IMR-90 (cell line): ENCODE measurements at regions not wholly inside any gene's neighbourhood (a gene's known extent, or its start where the extent isn't known, plus 50 kb on each side); places are given as distances from the start of the nearest gene placed in this dataset.

Source experiments
- BHLHE40 ChIP-seq: fragments of 150-350 bp; IDR thresholded peaks from 2 replicates; pipeline ENCODE4 v1.6.1; 2016; ENCODE audit warnings: mild to moderate bottlenecking, low read depth, low read length
- CEBPB ChIP-seq: IDR thresholded peaks from 2 replicates; pipeline ENCODE4 v1.6.1; 2012; ENCODE audit warnings: low read depth, low read length, improper control_type of control experiment
- CHD1 ChIP-seq: IDR thresholded peaks from 2 replicates; pipeline ENCODE4 v1.6.1; 2012; ENCODE audit warnings: low read depth, low read length, improper control_type of control experiment
- MAFK ChIP-seq: IDR thresholded peaks from 2 replicates; pipeline ENCODE4 v1.6.1; 2012; ENCODE audit warnings: low read depth, low read length, improper control_type of control experiment
- MXI1 ChIP-seq: IDR thresholded peaks from 2 replicates; pipeline ENCODE4 v1.6.1; 2012; ENCODE audit warnings: low read depth, mild to moderate bottlenecking, low read length, moderate library complexity, borderline replicate concordance
- POLR2A ChIP-seq: IDR thresholded peaks from 2 replicates; pipeline ENCODE4 v1.6.1; 2012; ENCODE audit warnings: mild to moderate bottlenecking, low read depth, low read length
- RAD21 ChIP-seq: IDR thresholded peaks from 2 replicates; pipeline ENCODE4 v1.6.1; 2012; ENCODE audit warnings: low read length, improper control_type of control experiment
- RCOR1 ChIP-seq: IDR thresholded peaks from 2 replicates; pipeline ENCODE4 v1.6.1; 2012; ENCODE audit warnings: mild to moderate bottlenecking, low read length, improper control_type of control experiment; ENCODE audit not compliant: insufficient replicate concordance
- TF ChIP-seq, protein P1 (sequence below): conservative IDR thresholded peaks from 2 replicates; pipeline ENCODE4 v1.5.1; 2012; ENCODE audit warnings: mild to moderate bottlenecking, low read depth, low read length, improper control_type of control experiment
- TF ChIP-seq, protein P2 (sequence below): fragments of 150-350 bp; IDR thresholded peaks from 2 replicates; pipeline ENCODE4 v1.6.1; 2017; ENCODE audit warnings: mild to moderate bottlenecking, antibody characterized with exemption, low read length, low read depth
- TF ChIP-seq, protein P3 (sequence below): fragments of 150-350 bp; IDR thresholded peaks from 2 replicates; pipeline ENCODE4 v1.6.1; 2016; ENCODE audit warnings: low read depth, mild to moderate bottlenecking, low read length, moderate library complexity, borderline replicate concordance

DNA sequence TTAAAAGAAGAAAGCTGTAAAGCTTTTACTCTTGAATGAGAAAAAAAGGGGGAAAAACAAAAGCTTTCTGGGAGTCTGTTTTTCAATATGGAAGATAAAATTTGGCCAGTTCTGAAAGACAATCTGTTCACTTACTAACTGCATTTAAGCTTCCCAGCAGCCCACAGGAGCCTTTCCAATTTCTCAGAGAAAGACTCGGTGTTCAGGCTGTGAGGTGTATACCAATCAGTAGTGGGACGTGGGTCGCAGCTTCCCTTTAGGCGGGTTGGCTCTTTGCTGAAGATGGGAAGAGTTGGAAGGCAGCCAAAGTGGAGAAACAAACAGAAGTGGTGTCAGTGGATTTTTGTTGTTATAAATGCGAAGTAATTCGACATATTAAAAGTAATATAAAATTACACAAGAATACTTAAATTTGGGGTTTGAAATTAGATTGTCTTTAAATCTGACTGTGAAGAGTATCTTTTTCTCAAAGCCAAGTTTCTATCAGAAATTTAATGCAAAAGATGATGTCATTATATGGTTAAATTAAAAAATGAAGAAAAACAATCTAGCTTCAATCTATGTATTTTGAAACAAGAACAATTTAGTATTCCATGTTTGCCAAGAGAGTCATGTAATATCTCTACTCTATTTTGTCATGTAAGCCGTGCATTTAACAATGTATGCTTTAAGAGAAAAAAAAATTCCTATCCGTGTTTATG lies 590.2 kb upstream of the ATXN7L3B start:
- TF ChIP-seq, protein P1, sequence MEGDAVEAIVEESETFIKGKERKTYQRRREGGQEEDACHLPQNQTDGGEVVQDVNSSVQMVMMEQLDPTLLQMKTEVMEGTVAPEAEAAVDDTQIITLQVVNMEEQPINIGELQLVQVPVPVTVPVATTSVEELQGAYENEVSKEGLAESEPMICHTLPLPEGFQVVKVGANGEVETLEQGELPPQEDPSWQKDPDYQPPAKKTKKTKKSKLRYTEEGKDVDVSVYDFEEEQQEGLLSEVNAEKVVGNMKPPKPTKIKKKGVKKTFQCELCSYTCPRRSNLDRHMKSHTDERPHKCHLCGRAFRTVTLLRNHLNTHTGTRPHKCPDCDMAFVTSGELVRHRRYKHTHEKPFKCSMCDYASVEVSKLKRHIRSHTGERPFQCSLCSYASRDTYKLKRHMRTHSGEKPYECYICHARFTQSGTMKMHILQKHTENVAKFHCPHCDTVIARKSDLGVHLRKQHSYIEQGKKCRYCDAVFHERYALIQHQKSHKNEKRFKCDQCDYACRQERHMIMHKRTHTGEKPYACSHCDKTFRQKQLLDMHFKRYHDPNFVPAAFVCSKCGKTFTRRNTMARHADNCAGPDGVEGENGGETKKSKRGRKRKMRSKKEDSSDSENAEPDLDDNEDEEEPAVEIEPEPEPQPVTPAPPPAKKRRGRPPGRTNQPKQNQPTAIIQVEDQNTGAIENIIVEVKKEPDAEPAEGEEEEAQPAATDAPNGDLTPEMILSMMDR = no peak
- TF ChIP-seq RAD21 (no peak), CEBPB (no peak), POLR2A (no peak), MAFK (no peak), RCOR1 (no peak), CHD1 (no peak), MXI1 (no peak), BHLHE40 (no peak)
- TF ChIP-seq, protein P2, sequence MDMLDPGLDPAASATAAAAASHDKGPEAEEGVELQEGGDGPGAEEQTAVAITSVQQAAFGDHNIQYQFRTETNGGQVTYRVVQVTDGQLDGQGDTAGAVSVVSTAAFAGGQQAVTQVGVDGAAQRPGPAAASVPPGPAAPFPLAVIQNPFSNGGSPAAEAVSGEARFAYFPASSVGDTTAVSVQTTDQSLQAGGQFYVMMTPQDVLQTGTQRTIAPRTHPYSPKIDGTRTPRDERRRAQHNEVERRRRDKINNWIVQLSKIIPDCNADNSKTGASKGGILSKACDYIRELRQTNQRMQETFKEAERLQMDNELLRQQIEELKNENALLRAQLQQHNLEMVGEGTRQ = no peak
- TF ChIP-seq, protein P3, sequence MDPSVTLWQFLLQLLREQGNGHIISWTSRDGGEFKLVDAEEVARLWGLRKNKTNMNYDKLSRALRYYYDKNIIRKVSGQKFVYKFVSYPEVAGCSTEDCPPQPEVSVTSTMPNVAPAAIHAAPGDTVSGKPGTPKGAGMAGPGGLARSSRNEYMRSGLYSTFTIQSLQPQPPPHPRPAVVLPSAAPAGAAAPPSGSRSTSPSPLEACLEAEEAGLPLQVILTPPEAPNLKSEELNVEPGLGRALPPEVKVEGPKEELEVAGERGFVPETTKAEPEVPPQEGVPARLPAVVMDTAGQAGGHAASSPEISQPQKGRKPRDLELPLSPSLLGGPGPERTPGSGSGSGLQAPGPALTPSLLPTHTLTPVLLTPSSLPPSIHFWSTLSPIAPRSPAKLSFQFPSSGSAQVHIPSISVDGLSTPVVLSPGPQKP = no peak
